A673 (cell line): ENCODE measurements at regions not wholly inside any gene's neighbourhood (a gene's known extent, or its start where the extent isn't known, plus 50 kb on each side); places are given as distances from the start of the nearest gene placed in this dataset.

Experiments
- EZH2 ChIP-seq: fragments of 200-600 bp; sonication (generic); IDR thresholded peaks from 2 replicates; pipeline ENCODE4 v1.6.1; 2017; ENCODE audit warnings: borderline replicate concordance, low read depth, mild to moderate bottlenecking, mixed read lengths, antibody characterized with exemption, low read length; ENCODE audit not compliant: poor library complexity, severe bottlenecking
- TF ChIP-seq, protein P1 (sequence below): fragments of 300-800, 200-600 bp; sonication (generic); conservative IDR thresholded peaks from 2 replicates; pipeline ENCODE4 v1.5.1; 2017; ENCODE audit warnings: low read depth, mild to moderate bottlenecking, antibody characterized with exemption, low read length, moderate library complexity, mixed read lengths

DNA sequence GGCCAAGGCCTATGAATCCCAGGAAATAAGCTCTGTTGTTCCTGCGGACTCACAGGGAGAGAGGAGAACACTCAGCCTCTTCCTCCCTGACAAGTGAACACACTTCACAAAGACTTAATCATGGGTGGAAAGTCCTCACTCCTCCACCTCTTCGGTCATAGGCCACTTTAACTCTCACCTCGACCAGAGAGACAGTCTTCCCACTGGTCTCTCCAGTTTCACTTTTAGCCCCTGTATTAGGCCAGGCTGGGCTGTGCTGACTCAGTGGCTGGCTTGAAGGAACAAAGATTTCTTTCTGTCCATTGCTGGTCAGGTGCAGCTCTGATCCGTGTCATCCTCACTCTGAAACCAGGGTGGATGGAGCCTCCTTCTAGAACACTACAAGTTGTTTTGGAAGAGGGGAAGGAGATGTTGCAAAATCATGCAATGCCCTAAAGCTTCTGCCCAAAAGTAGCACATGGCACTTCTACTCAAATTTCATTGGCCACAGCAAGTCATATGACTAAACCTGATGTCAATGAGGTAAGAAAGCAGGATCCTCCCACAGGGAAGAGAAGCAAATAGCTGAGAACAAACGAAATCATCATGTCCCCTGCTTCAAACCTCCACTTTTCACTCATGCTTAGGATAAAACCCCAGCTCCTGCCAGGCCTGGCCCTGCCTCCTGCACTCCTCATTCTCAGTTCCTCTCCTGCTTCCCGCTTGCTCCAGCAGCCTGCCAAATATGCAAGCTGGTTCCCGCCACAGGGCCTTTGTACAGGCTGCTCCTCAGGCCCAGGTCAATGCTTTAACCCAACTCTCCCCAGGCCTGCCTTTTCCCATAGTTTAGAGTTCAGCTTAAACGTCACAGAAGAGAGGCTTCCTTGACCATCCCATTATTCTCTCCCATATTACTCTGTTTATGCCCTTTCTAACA lies 150.5 kb upstream of the RUNX3 start:
- TF ChIP-seq, protein P1, sequence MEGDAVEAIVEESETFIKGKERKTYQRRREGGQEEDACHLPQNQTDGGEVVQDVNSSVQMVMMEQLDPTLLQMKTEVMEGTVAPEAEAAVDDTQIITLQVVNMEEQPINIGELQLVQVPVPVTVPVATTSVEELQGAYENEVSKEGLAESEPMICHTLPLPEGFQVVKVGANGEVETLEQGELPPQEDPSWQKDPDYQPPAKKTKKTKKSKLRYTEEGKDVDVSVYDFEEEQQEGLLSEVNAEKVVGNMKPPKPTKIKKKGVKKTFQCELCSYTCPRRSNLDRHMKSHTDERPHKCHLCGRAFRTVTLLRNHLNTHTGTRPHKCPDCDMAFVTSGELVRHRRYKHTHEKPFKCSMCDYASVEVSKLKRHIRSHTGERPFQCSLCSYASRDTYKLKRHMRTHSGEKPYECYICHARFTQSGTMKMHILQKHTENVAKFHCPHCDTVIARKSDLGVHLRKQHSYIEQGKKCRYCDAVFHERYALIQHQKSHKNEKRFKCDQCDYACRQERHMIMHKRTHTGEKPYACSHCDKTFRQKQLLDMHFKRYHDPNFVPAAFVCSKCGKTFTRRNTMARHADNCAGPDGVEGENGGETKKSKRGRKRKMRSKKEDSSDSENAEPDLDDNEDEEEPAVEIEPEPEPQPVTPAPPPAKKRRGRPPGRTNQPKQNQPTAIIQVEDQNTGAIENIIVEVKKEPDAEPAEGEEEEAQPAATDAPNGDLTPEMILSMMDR = no peak
- TF ChIP-seq EZH2 = no peak
